Panc1 (cell line): ENCODE measurements at regions not wholly inside any gene's neighbourhood (a gene's known extent, or its start where the extent isn't known, plus 50 kb on each side); places are given as distances from the start of the nearest gene placed in this dataset.

ENCODE experiments used
- ATAC-seq: fragments of 200-7000 bp; cut with Tn5 transposase; 2 replicates; pipeline ENCODE4 v1.9.1; 2020; ENCODE audit warnings: mild to moderate bottlenecking, moderate library complexity
- BruUV-seq: library from RNA; stranded (reverse); fragments of 400-500 nt; replicated peaks from 2 replicates; lab custom pipeline; 2021; lab: Mats Ljungman, UMichigan
- CTCF ChIA-PET: fragments of 300-600 bp; sonication (Branson Sonifier 250); formaldehyde crosslinking; loops from one replicate; lab custom pipeline; 2022; ENCODE audit warnings: antibody characterized with exemption; lab: Charles Lee
- POLR2A ChIA-PET: fragments of 300-600 bp; sonication (Branson Sonifier 250); formaldehyde crosslinking; loops from one replicate; lab custom pipeline; 2022; ENCODE audit warnings: antibody characterized with exemption; lab: Charles Lee
- DNase-seq: peaks from one replicate; pipeline ENCODE4 v3.0.0-alpha.2; 2010; ENCODE audit warnings: low read depth, low spot score
- H3K27ac ChIP-seq: 2 replicates; pipeline ENCODE4 v1.5.1; 2011; ENCODE audit warnings: mild to moderate bottlenecking, low read length, inconsistent platforms
- H3K27me3 ChIP-seq: fragments of 200-500 bp; sonication (Bioruptor generic); 2 replicates; pipeline ENCODE4 v1.6.0; 2014; ENCODE audit warnings: low read length, inconsistent platforms; ENCODE audit not compliant: control insufficient read depth, insufficient read depth
- H3K36me3 ChIP-seq: fragments of 200-500 bp; sonication (Bioruptor generic); 2 replicates; pipeline ENCODE4 v1.5.1; 2014; ENCODE audit warnings: inconsistent platforms, mild to moderate bottlenecking, low read length, moderate library complexity; ENCODE audit not compliant: control insufficient read depth, insufficient read depth
- H3K4me1 ChIP-seq: 2 replicates; pipeline ENCODE4 v1.5.1; 2011; ENCODE audit warnings: inconsistent platforms, mild to moderate bottlenecking, low read length, moderate library complexity; ENCODE audit not compliant: control insufficient read depth, insufficient read depth
- H3K4me3 ChIP-seq, 2 experiments: 2 replicates each; pipeline ENCODE4 v1.5.1; 2011 to 2012; ENCODE audit warnings: low read depth in 2 of 2, low read length in 2 of 2, mild to moderate bottlenecking in 2 of 2, inconsistent platforms in 1 of 2, moderate library complexity in 1 of 2
- H3K9me3 ChIP-seq: fragments of 200-500 bp; sonication (Bioruptor generic); 2 replicates; pipeline ENCODE4 v1.5.1; 2014; ENCODE audit warnings: low read depth, mild to moderate bottlenecking, inconsistent platforms, low read length, moderate library complexity; ENCODE audit not compliant: control insufficient read depth, insufficient read depth
- CTCF ChIP-seq: fragments of 450-650 bp; IDR thresholded peaks from 2 replicates; pipeline ENCODE4 v1.5.1; 2017; ENCODE audit warnings: mild to moderate bottlenecking
- POLR2AphosphoS5 ChIP-seq: IDR thresholded peaks from 2 replicates; pipeline ENCODE4 v1.6.1; 2012; ENCODE audit warnings: mild to moderate bottlenecking, low read depth, low read length, moderate library complexity
- SIN3A ChIP-seq: IDR thresholded peaks from 2 replicates; pipeline ENCODE4 v1.6.1; 2012; ENCODE audit warnings: low read depth, mild to moderate bottlenecking, low read length, moderate library complexity, borderline replicate concordance; ENCODE audit not compliant: insufficient read depth
- TCF7L2 ChIP-seq: IDR thresholded peaks from 2 replicates; pipeline ENCODE4 v1.6.1; 2011; ENCODE audit warnings: mild to moderate bottlenecking, low read depth, low read length, inconsistent platforms
- in situ Hi-C: cut with HindIII; loops from 2 replicates; pipeline ENCODE4 v1.10.0; 2016; ENCODE audit warnings: low sequenced_read_pairs, low pct_unique_long_range_greater_than_20kb
- intact Hi-C: fragments of 100-400 bp; cut with micrococcal nuclease; formaldehyde crosslinking; loops from one replicate; pipeline ENCODE4 v1.10.0; 2022; ENCODE audit not compliant: unreplicated experiment
- TF ChIP-seq, protein P1 (sequence below), 2 experiments: IDR thresholded peaks; 2 replicates each; pipeline ENCODE4 v1.6.1; 2011 to 2012; ENCODE audit warnings: low read depth in 2 of 2, control low read depth in 1 of 2, low read length in 1 of 2, mild to moderate bottlenecking in 1 of 2, moderate library complexity in 1 of 2; ENCODE audit not compliant: insufficient read depth in 1 of 2

DNA sequence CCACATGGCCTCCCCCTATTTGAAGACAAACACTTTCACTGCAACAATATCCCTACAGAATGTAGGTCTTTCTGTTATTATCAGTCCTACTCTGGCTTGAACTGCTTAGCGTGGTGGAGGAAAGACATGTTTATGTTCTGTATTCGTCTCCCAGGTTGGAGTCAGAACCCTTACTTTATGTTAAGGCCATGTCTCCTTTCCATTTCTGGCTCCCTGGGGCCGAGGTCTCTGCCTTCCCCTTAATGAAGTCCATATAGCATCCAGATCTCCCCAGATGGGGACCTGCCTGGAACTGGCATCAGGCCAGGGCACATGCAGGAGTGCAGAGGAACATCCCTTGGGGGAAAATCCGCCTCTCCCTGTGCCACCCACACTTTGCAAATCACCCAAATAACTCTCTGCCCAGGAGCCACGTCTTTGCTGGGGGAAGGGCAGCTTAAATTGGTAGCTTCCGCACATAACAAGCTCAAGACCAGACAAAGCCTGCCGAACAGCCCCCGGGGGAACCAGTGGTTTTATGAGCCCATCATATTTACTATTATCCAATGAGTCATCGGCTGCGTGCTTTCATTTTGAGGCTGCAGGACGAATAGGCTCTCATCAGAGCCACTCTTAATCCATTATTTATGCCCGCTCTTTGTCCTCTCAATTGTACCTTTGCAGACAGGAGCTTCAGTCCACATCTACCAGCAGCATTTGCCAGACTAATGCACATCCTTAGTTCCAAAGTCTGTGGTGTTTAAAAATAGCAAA is 237.0 kb downstream of the UACA start:
- no TSS peak for BruUV-seq
- Histone ChIP-seq H3K36me3 (no peaks in the 10 kb centered on the region), H3K9me3 (no peaks in the 10 kb centered on the region), H3K4me3 (peak overlapping the region in 1 of 2 experiments; percentile 28; a peak in 2 of 4 replicates), H3K27me3 (no peaks in the 10 kb centered on the region), H3K27ac (peak overlapping the region; percentile 68), H3K4me1 (peaks cover 39% of the 10 kb centered on the region)
- in situ Hi-C loops (no loop called here), intact Hi-C loops (no loop called here)
- TF ChIP-seq POLR2AphosphoS5 (peak; percentile 25; the same call in 1 of the 2 replicates), CTCF (no peak), TCF7L2 (peak; percentile 71; the same call in 1 of the 2 replicates)
- DNase-seq (no peak), ATAC-seq (peak; percentile 64)
- ChIA-PET POLR2A (interaction anchor here (0.9 kb wide), 1 partner anchor 36 kb away, joined by 4 read pairs; no protein-coding TSS in a partner anchor), CTCF (interaction anchor here (1.1 kb wide), 1 partner anchor 42 kb away, joined by 4 read pairs; no protein-coding TSS in a partner anchor)

DNA sequence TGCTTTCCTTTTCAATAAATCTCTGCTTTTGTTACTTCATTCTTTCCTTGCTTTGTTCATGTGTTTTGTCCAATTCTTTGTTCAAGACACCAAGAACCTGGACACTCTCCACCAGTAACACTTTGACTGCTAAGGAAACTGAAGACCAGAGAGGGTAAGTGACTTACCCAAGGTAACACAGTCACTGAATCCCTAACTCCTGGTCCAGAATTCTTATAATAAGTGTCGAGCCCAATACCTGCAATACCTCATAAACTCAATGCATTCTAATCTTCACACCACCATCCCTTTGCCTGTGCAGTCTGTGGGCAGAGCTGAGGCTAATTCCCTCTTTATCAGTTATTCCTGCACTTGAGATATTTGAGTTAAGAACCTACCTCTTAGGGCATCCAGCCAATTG is 237.8 kb downstream of the UACA start:
- H3K4me3 ChIP-seq = no peak overlapping the region
- no peaks in the 10 kb centered on the region for H3K36me3 ChIP-seq
- no TSS peak for BruUV-seq
- in situ Hi-C loops = no loop called here
- intact Hi-C loops = no loop called here
- ChIA-PET POLR2A (no interaction called here), CTCF (no interaction called here)
- H3K27ac ChIP-seq = peak overlapping the region; percentile 68
- H3K9me3 ChIP-seq = no peaks in the 10 kb centered on the region
- H3K27me3 ChIP-seq = no peaks in the 10 kb centered on the region
- TF ChIP-seq SIN3A (no peak), TCF7L2 (no peak), CTCF (no peak), POLR2AphosphoS5 (no peak)
- TF ChIP-seq, protein P1, sequence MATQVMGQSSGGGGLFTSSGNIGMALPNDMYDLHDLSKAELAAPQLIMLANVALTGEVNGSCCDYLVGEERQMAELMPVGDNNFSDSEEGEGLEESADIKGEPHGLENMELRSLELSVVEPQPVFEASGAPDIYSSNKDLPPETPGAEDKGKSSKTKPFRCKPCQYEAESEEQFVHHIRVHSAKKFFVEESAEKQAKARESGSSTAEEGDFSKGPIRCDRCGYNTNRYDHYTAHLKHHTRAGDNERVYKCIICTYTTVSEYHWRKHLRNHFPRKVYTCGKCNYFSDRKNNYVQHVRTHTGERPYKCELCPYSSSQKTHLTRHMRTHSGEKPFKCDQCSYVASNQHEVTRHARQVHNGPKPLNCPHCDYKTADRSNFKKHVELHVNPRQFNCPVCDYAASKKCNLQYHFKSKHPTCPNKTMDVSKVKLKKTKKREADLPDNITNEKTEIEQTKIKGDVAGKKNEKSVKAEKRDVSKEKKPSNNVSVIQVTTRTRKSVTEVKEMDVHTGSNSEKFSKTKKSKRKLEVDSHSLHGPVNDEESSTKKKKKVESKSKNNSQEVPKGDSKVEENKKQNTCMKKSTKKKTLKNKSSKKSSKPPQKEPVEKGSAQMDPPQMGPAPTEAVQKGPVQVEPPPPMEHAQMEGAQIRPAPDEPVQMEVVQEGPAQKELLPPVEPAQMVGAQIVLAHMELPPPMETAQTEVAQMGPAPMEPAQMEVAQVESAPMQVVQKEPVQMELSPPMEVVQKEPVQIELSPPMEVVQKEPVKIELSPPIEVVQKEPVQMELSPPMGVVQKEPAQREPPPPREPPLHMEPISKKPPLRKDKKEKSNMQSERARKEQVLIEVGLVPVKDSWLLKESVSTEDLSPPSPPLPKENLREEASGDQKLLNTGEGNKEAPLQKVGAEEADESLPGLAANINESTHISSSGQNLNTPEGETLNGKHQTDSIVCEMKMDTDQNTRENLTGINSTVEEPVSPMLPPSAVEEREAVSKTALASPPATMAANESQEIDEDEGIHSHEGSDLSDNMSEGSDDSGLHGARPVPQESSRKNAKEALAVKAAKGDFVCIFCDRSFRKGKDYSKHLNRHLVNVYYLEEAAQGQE (IDR thresholded peaks at IDR 0.05; ENCODE audit: insufficient read depth in 1 of 2, low read depth in 2 of 2, low read length in 1 of 2) = no peak
- DNase-seq (no peak), ATAC-seq (no peak)
- peaks cover 39% of the 10 kb centered on the region for H3K4me1 ChIP-seq
